WTC11 (cell line): ENCODE measurements at regions not wholly inside any gene's neighbourhood (a gene's known extent, or its start where the extent isn't known, plus 50 kb on each side); places are given as distances from the start of the nearest gene placed in this dataset.
A peak's percentile ranks its signal among the peaks of the same experiment; 100 is the strongest.

Experiments
- ATAC-seq: fragments of 200-7000 bp; cut with Tn5 transposase; 2 replicates; pipeline ENCODE4 v1.10.0; 2021; ENCODE audit warnings: mild to moderate bottlenecking, moderate library complexity
- CTCF ChIA-PET: fragments of 300-600 bp; sonication (Branson Sonifier 250); formaldehyde crosslinking; loops from one replicate; lab custom pipeline; 2021; ENCODE audit warnings: antibody characterized with exemption; lab: Charles Lee
- POLR2A ChIA-PET: fragments of 350-600 bp; sonication (Branson Sonifier 250); formaldehyde crosslinking; loops from one replicate; lab custom pipeline; 2021; ENCODE audit warnings: antibody characterized with exemption; lab: Charles Lee
- DNase-seq: peaks from one replicate; pipeline ENCODE4 v3.0.0; 2021; ENCODE audit warnings: low spot score
- H3K27ac Mint-ChIP-seq: 2 replicates; pipeline ENCODE4 v1.8.0; 2021; ENCODE audit warnings: mixed read lengths
- H3K27me3 Mint-ChIP-seq: 2 replicates; pipeline ENCODE4 v1.8.0; 2021; ENCODE audit warnings: low read depth, mild to moderate bottlenecking, moderate library complexity, mixed read lengths
- H3K36me3 Mint-ChIP-seq: 2 replicates; pipeline ENCODE4 v1.8.0; 2021; ENCODE audit warnings: mixed read lengths
- H3K4me1 Mint-ChIP-seq: 2 replicates; pipeline ENCODE4 v1.8.0; 2022; ENCODE audit warnings: mixed read lengths
- H3K4me3 Mint-ChIP-seq: 2 replicates; pipeline ENCODE4 v1.8.0; 2021; ENCODE audit warnings: mild to moderate bottlenecking, moderate library complexity, mixed read lengths
- H3K9me3 Mint-ChIP-seq: 2 replicates; pipeline ENCODE4 v1.8.0; 2021; ENCODE audit warnings: mixed read lengths
- CBFB ChIP-seq: sonication (generic); formaldehyde crosslinking; IDR thresholded peaks from 2 replicates; pipeline ENCODE4 v1.8.1; 2022; ENCODE audit warnings: mild to moderate bottlenecking, low read depth, missing genetic modification reagents
- E2F4 ChIP-seq: sonication (generic); formaldehyde crosslinking; IDR thresholded peaks from 2 replicates; pipeline ENCODE4 v1.8.1; 2022; ENCODE audit warnings: low read depth, mild to moderate bottlenecking, moderate library complexity, missing genetic modification reagents, borderline replicate concordance
- HMGXB4 ChIP-seq: sonication (generic); formaldehyde crosslinking; IDR thresholded peaks from 2 replicates; pipeline ENCODE4 v1.8.1; 2023; ENCODE audit warnings: mild to moderate bottlenecking, moderate library complexity, missing genetic modification reagents
- KAT7 ChIP-seq: sonication (generic); formaldehyde crosslinking; IDR thresholded peaks from 2 replicates; pipeline ENCODE4 v1.8.1; 2023; ENCODE audit warnings: missing genetic modification reagents, mild to moderate bottlenecking, borderline replicate concordance
- MXD4 ChIP-seq: fragments of 250-450 bp; sonication (Bioruptor Pico); IDR thresholded peaks from 2 replicates; pipeline ENCODE4 v1.8.0; 2021; ENCODE audit warnings: mild to moderate bottlenecking, moderate library complexity, borderline replicate concordance
- NR2C2 ChIP-seq: sonication (generic); formaldehyde crosslinking; IDR thresholded peaks from 2 replicates; pipeline ENCODE4 v1.8.0; 2022; ENCODE audit warnings: mild to moderate bottlenecking, missing genetic modification reagents
- TEAD1 ChIP-seq: sonication (generic); formaldehyde crosslinking; IDR thresholded peaks from 2 replicates; pipeline ENCODE4 v1.8.0; 2022; ENCODE audit warnings: mild to moderate bottlenecking, missing genetic modification reagents
- ZNF219 ChIP-seq: sonication (generic); formaldehyde crosslinking; IDR thresholded peaks from 2 replicates; pipeline ENCODE4 v1.8.0; 2023; ENCODE audit warnings: missing genetic modification reagents, mild to moderate bottlenecking, borderline replicate concordance
- ZSCAN18 ChIP-seq: fragments of 250-450 bp; sonication (Bioruptor Pico); IDR thresholded peaks from 2 replicates; pipeline ENCODE4 v2.1.2; 2022; ENCODE audit warnings: mild to moderate bottlenecking, moderate library complexity
- TF ChIP-seq, protein P1 (sequence below): fragments of 250-450 bp; sonication (Bioruptor Pico); conservative IDR thresholded peaks from 2 replicates; pipeline ENCODE4 v1.9.0; 2021; ENCODE audit warnings: mild to moderate bottlenecking
- TF ChIP-seq, protein P2 (sequence below): fragments of 250-450 bp; sonication (Bioruptor Pico); IDR thresholded peaks from 2 replicates; pipeline ENCODE4 v1.9.0; 2021; ENCODE audit warnings: mild to moderate bottlenecking
- TF ChIP-seq, protein P3 (sequence below): sonication (generic); formaldehyde crosslinking; IDR thresholded peaks from 2 replicates; pipeline ENCODE4 v1.8.1; 2023; ENCODE audit warnings: mild to moderate bottlenecking, missing genetic modification reagents, moderate library complexity
- TF ChIP-seq, protein P4 (sequence below): sonication (generic); formaldehyde crosslinking; IDR thresholded peaks from 2 replicates; pipeline ENCODE4 v1.8.1; 2022; ENCODE audit warnings: missing genetic modification reagents, borderline replicate concordance
- TF ChIP-seq, protein P5 (sequence below): sonication (generic); formaldehyde crosslinking; IDR thresholded peaks from 2 replicates; pipeline ENCODE4 v1.8.1; 2022; ENCODE audit warnings: low read depth, missing genetic modification reagents, borderline replicate concordance

- no peak overlapping the region for H3K27ac Mint-ChIP-seq
- H3K4me1 Mint-ChIP-seq = peaks cover 62% of the 10 kb centered on the region
- ChIA-PET POLR2A (no interaction called here), CTCF (interaction anchor here (3.7 kb wide), 1 partner anchor 246 kb away, joined by 38 read pairs; no protein-coding TSS in a partner anchor)
- H3K27me3 Mint-ChIP-seq = peaks cover 3% of the 10 kb centered on the region; the same call in 1 of the 2 replicates
- peak; percentile 28; the same call in 1 of the 2 replicates for TF ChIP-seq TEAD1 (CRISPR knock-in tag)
- TF ChIP-seq ZNF219 (CRISPR knock-in tag) = no peak
- ATAC-seq (peak; percentile 70), DNase-seq (no peak)
- H3K9me3 Mint-ChIP-seq = no peaks in the 10 kb centered on the region
- H3K36me3 Mint-ChIP-seq = no peaks in the 10 kb centered on the region
- H3K4me3 Mint-ChIP-seq = no peak overlapping the region
These were observed 78.8 kb upstream of the FAR2 start for GRCh38 chr12:29070309-29070708.

- TF ChIP-seq E2F4 (CRISPR knock-in tag) = no peak
- TF ChIP-seq CBFB (CRISPR knock-in tag) = no peak
- no peak for TF ChIP-seq NR2C2 (CRISPR knock-in tag)
- TF ChIP-seq ZNF219 (CRISPR knock-in tag) = no peak
- TF ChIP-seq, protein P1, sequence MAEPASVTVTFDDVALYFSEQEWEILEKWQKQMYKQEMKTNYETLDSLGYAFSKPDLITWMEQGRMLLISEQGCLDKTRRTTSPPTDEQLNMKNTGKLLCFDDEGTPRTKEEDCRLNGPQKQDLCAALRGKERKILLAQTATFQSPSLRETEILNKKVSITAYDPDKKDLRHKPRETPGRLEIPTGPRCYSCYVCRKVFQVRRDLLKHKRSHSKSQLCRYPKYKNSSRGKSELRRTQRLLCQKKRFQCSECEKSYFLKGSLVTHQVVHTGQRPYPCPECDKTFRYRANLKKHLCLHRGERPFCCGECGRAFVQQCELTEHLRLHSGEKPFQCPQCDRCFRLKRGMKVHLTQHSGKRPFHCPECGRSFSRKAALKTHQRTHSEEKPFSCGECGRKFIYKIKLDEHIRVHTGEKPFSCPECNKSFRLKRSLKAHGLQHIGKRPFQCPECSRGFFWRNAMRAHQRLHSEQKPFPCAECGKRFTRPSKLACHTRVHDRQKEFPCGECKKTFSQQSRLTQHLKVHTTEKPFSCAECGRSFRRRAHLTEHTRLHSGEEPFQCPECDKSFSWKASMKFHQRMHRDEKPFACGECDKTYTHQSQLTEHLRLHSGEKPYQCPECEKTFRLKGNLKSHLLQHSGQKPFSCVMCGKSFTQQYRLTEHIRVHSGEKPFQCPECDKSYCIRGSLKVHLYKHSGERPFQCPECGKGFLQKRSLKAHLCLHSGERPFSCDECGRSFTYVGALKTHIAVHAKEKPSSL (CRISPR knock-in tag) = no peak
- no peak for TF ChIP-seq HMGXB4 (CRISPR knock-in tag)
- TF ChIP-seq, protein P2, sequence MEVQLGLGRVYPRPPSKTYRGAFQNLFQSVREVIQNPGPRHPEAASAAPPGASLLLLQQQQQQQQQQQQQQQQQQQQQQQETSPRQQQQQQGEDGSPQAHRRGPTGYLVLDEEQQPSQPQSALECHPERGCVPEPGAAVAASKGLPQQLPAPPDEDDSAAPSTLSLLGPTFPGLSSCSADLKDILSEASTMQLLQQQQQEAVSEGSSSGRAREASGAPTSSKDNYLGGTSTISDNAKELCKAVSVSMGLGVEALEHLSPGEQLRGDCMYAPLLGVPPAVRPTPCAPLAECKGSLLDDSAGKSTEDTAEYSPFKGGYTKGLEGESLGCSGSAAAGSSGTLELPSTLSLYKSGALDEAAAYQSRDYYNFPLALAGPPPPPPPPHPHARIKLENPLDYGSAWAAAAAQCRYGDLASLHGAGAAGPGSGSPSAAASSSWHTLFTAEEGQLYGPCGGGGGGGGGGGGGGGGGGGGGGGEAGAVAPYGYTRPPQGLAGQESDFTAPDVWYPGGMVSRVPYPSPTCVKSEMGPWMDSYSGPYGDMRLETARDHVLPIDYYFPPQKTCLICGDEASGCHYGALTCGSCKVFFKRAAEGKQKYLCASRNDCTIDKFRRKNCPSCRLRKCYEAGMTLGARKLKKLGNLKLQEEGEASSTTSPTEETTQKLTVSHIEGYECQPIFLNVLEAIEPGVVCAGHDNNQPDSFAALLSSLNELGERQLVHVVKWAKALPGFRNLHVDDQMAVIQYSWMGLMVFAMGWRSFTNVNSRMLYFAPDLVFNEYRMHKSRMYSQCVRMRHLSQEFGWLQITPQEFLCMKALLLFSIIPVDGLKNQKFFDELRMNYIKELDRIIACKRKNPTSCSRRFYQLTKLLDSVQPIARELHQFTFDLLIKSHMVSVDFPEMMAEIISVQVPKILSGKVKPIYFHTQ (CRISPR knock-in tag) = no peak
- TF ChIP-seq, protein P3, sequence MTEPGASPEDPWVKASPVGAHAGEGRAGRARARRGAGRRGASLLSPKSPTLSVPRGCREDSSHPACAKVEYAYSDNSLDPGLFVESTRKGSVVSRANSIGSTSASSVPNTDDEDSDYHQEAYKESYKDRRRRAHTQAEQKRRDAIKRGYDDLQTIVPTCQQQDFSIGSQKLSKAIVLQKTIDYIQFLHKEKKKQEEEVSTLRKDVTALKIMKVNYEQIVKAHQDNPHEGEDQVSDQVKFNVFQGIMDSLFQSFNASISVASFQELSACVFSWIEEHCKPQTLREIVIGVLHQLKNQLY = no peak
- TF ChIP-seq MXD4 (CRISPR knock-in tag) = no peak
- TF ChIP-seq, protein P4, sequence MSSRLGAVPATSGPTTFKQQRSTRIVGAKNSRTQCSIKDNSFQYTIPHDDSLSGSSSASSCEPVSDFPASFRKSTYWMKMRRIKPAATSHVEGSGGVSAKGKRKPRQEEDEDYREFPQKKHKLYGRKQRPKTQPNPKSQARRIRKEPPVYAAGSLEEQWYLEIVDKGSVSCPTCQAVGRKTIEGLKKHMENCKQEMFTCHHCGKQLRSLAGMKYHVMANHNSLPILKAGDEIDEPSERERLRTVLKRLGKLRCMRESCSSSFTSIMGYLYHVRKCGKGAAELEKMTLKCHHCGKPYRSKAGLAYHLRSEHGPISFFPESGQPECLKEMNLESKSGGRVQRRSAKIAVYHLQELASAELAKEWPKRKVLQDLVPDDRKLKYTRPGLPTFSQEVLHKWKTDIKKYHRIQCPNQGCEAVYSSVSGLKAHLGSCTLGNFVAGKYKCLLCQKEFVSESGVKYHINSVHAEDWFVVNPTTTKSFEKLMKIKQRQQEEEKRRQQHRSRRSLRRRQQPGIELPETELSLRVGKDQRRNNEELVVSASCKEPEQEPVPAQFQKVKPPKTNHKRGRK (CRISPR knock-in tag) = no peak
- TF ChIP-seq, protein P5, sequence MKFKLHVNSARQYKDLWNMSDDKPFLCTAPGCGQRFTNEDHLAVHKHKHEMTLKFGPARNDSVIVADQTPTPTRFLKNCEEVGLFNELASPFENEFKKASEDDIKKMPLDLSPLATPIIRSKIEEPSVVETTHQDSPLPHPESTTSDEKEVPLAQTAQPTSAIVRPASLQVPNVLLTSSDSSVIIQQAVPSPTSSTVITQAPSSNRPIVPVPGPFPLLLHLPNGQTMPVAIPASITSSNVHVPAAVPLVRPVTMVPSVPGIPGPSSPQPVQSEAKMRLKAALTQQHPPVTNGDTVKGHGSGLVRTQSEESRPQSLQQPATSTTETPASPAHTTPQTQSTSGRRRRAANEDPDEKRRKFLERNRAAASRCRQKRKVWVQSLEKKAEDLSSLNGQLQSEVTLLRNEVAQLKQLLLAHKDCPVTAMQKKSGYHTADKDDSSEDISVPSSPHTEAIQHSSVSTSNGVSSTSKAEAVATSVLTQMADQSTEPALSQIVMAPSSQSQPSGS (CRISPR knock-in tag) = no peak
- TF ChIP-seq KAT7 (CRISPR knock-in tag) = no peak
- no peak for TF ChIP-seq ZSCAN18 (CRISPR knock-in tag)
- Mint-ChIP-seq H3K27ac (peak overlapping the region; percentile 54), H3K4me3 (no peak overlapping the region; the same call in 1 of the 2 replicates), H3K36me3 (no peaks in the 10 kb centered on the region), H3K9me3 (no peaks in the 10 kb centered on the region), H3K27me3 (peaks cover 3% of the 10 kb centered on the region), H3K4me1 (peaks cover 62% of the 10 kb centered on the region)
- ChIA-PET POLR2A (no interaction called here), CTCF (interaction anchor here (1.8 to 3.7 kb wide), 2 partner anchors 15 to 245 kb away, joined by 4 to 38 read pairs; no protein-coding TSS in a partner anchor)
- 0 out of 2 replicates have a peak, but pooled peaks have one; percentile 12 for ATAC-seq
- no peak for DNase-seq
These were observed 78.0 kb upstream of the FAR2 start for GRCh38 chr12:29071099-29071498.
